NT2/D1 (cell line): ENCODE measurements at regions not wholly inside any gene's neighbourhood (a gene's known extent, or its start where the extent isn't known, plus 50 kb on each side); places are given as distances from the start of the nearest gene placed in this dataset.

Experiments used
- DNase-seq: peaks from one replicate; pipeline ENCODE4 v3.0.0-alpha.2; 2011; ENCODE audit warnings: low read depth, low spot score
- H3K27me3 ChIP-seq: 2 replicates; pipeline ENCODE4 v1.6.0; 2011; ENCODE audit warnings: mild to moderate bottlenecking; ENCODE audit not compliant: insufficient read length, insufficient read depth
- H3K36me3 ChIP-seq: 2 replicates; pipeline ENCODE4 v1.6.1; 2011; ENCODE audit warnings: mild to moderate bottlenecking, low read length, mixed read lengths; ENCODE audit not compliant: insufficient read depth, insufficient read length
- H3K4me1 ChIP-seq: 2 replicates; pipeline ENCODE4 v1.5.1; 2011; ENCODE audit not compliant: insufficient read depth, insufficient read length
- H3K4me3 ChIP-seq: 2 replicates; pipeline ENCODE4 v1.5.1; 2011; ENCODE audit warnings: low read depth; ENCODE audit not compliant: insufficient read length
- H3K9ac ChIP-seq: 2 replicates; pipeline ENCODE4 v1.6.0; 2011; ENCODE audit warnings: low read depth; ENCODE audit not compliant: insufficient read length
- H3K9me3 ChIP-seq: 2 replicates; pipeline ENCODE4 v1.5.1; 2011; ENCODE audit warnings: mild to moderate bottlenecking, low read length; ENCODE audit not compliant: insufficient read depth
- SUZ12 ChIP-seq: IDR thresholded peaks from 2 replicates; pipeline ENCODE4 v1.6.1; 2011; ENCODE audit not compliant: insufficient read length, insufficient read depth; ENCODE audit errors: extremely low read depth
- YY1 ChIP-seq: IDR thresholded peaks from 2 replicates; pipeline ENCODE4 v1.6.1; 2011; ENCODE audit not compliant: insufficient read length, insufficient read depth
- ZNF274 ChIP-seq: IDR thresholded peaks from 2 replicates; pipeline ENCODE4 v1.6.1; 2011; ENCODE audit warnings: mild to moderate bottlenecking, low read depth, low read length

DNA sequence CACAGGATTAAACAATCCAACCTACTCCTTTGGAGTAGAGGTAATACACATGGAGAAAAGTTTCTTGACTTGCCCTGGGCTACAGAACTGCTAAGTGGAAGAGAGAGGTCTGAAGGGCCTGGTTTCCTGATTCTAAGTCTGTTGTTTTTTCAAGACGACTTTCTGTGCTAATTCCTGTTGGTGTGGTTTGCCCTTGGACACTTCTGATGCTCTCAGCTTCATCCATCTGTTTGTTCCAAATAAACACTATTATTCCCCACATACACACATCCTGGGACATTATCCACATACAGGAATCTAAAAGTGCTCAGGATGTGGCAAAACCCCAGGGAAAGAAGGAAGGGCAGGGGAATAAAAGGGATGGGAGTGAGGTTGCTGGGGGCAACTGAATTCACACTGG lies 393.5 kb upstream of the TBL1XR1 start:
- peaks cover 14% of the 10 kb centered on the region; the same call in 1 of the 2 replicates for H3K9me3 ChIP-seq
- H3K4me1 ChIP-seq: no peaks in the 10 kb centered on the region
- no peaks in the 10 kb centered on the region for H3K36me3 ChIP-seq
- TF ChIP-seq YY1 (no peak), ZNF274 (no peak), SUZ12 (no peak)
- H3K27me3 ChIP-seq: no peaks in the 10 kb centered on the region
- no peak overlapping the region for H3K4me3 ChIP-seq
- DNase-seq: no peak
- H3K9ac ChIP-seq: no peak overlapping the region

DNA sequence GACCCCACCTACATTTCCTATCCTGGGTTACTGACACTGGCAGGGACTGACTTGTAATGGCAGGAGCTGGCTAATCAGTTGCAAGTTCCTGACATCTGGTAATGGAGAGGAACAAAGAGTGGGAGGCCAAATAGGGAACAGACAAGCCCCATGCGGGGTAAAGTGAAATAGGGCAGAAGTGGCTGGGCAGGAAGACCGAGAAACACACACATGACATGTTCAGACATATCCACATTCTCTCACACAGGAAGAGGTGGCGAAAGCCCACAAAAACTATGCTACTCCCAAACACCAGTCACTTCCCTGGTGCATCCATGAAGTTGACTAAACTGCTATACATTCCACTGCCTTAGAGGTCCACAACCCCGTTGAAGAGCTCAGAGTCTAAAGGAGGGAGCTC lies 394.1 kb upstream of the TBL1XR1 start:
- H3K9me3 ChIP-seq: peaks cover 14% of the 10 kb centered on the region; the same call in 1 of the 2 replicates
- no peak for DNase-seq
- no peaks in the 10 kb centered on the region for H3K4me1 ChIP-seq

DNA sequence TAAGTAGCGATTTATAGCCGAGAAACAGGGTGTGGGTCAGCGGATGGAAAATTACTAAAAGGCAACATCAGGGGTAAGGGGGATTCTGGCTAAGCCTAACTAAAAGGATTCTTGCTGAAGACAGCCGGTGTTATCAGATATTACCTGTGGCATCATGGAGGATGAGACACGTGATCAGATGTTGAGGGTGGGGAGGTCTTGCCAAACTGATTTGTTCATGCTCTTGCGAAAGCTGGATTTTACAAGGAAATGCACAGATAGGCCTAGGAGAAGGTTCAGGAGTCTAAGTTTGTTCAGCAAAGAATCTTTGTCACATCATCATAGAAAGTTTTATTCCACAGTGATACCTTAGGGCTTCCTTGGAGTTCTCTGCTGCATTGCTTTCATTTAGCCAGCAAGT lies 396.8 kb upstream of the TBL1XR1 start:
- H3K4me3 ChIP-seq: no peak overlapping the region
- H3K9ac ChIP-seq: no peak overlapping the region
- H3K4me1 ChIP-seq: no peaks in the 10 kb centered on the region
- no peaks in the 10 kb centered on the region for H3K27me3 ChIP-seq
- H3K36me3 ChIP-seq: no peaks in the 10 kb centered on the region
- no peaks in the 10 kb centered on the region for H3K9me3 ChIP-seq
- TF ChIP-seq YY1 (no peak), SUZ12 (no peak)
- DNase-seq: no peak

More for the DNA sequence above, 394.1 kb upstream of the TBL1XR1 start:
- TF ChIP-seq ZNF274: no peak
- TF ChIP-seq YY1: no peak
- no peak for TF ChIP-seq SUZ12
- Histone ChIP-seq H3K9ac (no peak overlapping the region), H3K36me3 (no peaks in the 10 kb centered on the region), H3K27me3 (no peaks in the 10 kb centered on the region), H3K4me3 (no peak overlapping the region)

DNA sequence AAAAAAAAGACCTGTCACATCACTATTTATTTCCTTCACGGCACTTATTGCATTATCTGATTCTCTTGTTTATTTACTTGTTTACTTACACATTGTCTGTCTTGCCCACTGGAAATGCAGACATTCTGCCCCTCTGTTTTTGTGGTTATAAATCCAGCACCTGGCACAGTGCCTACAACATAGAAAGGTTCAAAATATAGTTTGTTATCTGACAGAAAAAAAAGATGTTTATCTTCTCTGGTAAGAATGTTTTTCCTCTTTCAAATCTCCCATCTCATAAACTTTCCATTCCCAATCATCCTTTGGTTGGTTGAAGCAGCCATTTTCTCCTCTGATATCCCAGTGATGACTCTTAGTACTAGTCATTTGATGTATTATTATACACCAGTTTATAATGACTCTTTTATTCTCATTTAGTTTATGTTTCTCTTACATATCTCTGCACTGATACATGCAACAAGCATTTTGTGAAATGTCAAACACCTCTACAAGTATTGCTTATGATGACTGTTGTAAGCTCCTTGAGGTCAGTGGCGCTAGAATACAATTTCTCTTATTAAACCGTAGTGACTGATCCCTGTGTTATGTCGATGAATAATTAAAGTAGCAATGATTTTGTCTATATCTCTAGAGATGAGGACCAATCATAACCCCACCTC lies 398.4 kb upstream of the TBL1XR1 start:
- H3K27me3 ChIP-seq: no peaks in the 10 kb centered on the region
- no peak for TF ChIP-seq ZNF274
- TF ChIP-seq YY1: no peak
- TF ChIP-seq SUZ12: no peak
- no peak overlapping the region for H3K4me3 ChIP-seq
- no peak for DNase-seq
- no peaks in the 10 kb centered on the region for H3K9me3 ChIP-seq
- H3K36me3 ChIP-seq: no peaks in the 10 kb centered on the region
- no peaks in the 10 kb centered on the region for H3K4me1 ChIP-seq
- no peak overlapping the region for H3K9ac ChIP-seq

DNA sequence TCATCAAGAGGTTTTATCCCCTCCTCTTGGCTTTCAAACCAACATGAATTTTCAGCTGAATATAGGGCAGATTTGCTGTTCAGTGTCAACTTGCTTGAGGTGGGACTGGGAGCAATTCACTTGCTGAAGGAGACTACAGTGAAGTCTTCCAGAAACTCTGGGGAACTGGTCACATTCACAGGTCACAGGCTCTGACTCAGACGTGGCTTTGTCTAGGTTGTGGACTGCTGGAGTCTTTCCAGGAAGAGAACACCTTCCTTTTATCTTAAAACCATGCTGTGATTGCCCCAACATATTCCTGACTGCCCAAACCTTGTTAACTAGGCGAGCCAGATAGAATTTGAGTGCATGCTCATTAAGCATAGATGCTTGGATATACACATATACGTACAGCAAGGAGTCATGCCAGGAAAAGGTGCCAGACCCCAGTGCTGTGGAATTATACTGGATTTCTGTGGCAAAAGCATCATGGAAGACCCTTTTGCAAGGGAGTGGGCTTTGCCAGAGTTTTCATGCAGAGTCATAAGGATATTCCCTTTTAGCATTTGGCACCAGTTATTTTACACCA lies 399.1 kb upstream of the TBL1XR1 start:
- H3K4me1 ChIP-seq: no peaks in the 10 kb centered on the region
- TF ChIP-seq SUZ12: no peak
- TF ChIP-seq ZNF274: no peak
- no peak for TF ChIP-seq YY1
- no peak for DNase-seq
- H3K27me3 ChIP-seq: no peaks in the 10 kb centered on the region
- H3K36me3 ChIP-seq: no peaks in the 10 kb centered on the region
- H3K9me3 ChIP-seq: no peaks in the 10 kb centered on the region
- H3K9ac ChIP-seq: no peak overlapping the region
- no peak overlapping the region for H3K4me3 ChIP-seq

DNA sequence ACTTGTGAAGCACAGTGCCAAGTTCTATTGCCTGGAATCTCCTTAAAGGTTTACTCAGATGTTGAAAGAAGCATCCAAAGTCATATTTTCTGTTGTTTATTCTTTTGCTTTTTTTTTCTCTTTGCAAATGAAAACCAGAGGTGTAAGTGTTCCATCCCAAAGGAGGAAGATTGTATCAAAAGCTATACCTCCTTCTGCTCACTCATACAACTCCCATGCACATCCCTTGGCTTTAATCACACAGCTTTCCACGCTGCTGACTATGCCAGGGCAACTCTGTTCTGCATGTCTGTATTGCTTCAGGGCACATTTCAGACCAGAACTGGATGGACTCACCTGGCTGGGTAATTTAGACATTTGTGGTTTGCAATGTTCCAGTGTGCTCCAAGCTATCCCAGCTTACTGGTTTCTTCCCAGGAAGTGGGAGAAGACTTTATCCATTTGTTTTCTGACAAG lies 399.6 kb upstream of the TBL1XR1 start:
- Histone ChIP-seq H3K4me1 (no peaks in the 10 kb centered on the region), H3K27me3 (no peaks in the 10 kb centered on the region), H3K36me3 (no peaks in the 10 kb centered on the region), H3K4me3 (no peak overlapping the region), H3K9ac (no peak overlapping the region), H3K9me3 (no peaks in the 10 kb centered on the region)
- TF ChIP-seq ZNF274 (no peak), SUZ12 (no peak), YY1 (no peak)
- DNase-seq: no peak

DNA sequence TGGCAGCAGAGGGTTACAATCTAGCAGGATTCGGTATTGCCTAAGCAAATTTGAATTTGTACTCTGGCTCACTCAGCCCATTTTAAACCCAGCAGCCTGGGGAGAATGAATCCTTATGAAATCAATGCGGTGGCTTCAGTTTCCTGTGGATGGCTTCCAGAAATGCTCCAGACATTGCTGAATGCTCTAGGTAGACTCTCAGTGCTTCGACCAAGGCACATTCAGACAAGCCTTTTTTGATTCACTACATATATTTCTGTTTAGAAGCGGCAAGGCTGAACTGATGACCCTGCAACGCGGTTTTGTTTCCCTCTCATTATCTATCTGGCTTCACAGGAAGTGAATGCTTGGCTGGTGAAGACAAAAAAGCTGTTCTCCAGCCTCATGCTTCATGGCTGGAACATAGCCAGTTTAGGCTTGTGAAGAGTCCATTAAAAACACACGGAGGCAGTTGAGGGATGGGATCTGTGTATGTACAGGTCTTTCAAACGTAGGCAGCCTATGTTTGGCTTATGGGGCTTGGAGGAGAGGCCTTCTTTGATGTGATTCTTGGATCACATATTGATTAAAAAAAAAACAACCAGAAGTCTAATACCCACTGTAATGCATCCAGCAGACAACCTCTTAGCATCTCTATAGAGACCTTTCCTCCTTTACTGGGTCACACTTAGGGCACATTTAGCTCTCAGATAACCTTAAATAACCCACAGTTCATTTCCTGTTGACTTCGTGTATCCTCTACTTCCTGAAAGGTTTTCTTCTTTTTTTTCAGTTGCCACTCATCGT lies 400.2 kb upstream of the TBL1XR1 start:
- Histone ChIP-seq H3K4me1 (no peaks in the 10 kb centered on the region), H3K9ac (no peak overlapping the region), H3K36me3 (no peaks in the 10 kb centered on the region), H3K4me3 (no peak overlapping the region), H3K9me3 (no peaks in the 10 kb centered on the region), H3K27me3 (no peaks in the 10 kb centered on the region)
- no peak for DNase-seq
- TF ChIP-seq YY1: no peak
- no peak for TF ChIP-seq SUZ12
- no peak for TF ChIP-seq ZNF274
